GM21526 (cell line): ENCODE measurements at regions not wholly inside any gene's neighbourhood (a gene's known extent, or its start where the extent isn't known, plus 50 kb on each side); places are given as distances from the start of the nearest gene placed in this dataset.
"Not testable (repeated sequence)": the region's sequence is repeated elsewhere in the genome, so short reads cannot be mapped to it uniquely, and the experiment has no call there.

Experiments
- ATAC-seq: cut with Tn5 transposase; IDR thresholded peaks from one replicate; pipeline ENCODE4 v1.9.1; 2021; ENCODE audit warnings: moderate library complexity; ENCODE audit not compliant: unreplicated experiment, low FRiP score

GRCh38 chr3:72085036-72085435, 300.1 kb upstream of the PROK2 start:
- no peak for ATAC-seq

GRCh38 chr3:72082776-72083462, 298.0 kb upstream of the PROK2 start:
- no peak for ATAC-seq

- ATAC-seq, result peak; percentile 38
These were observed 297.3 kb upstream of the PROK2 start for GRCh38 chr3:72082186-72082715.

GRCh38 chr3:72081471-72082185, 296.7 kb upstream of the PROK2 start:
- ATAC-seq, result no peak

- no peak for ATAC-seq
These were observed 295.9 kb upstream of the PROK2 start for GRCh38 chr3:72080800-72081199.

GRCh38 chr3:72080095-72080494, 295.1 kb upstream of the PROK2 start:
- ATAC-seq, result no peak

GRCh38 chr3:72079369-72079872, 294.5 kb upstream of the PROK2 start:
- ATAC-seq, result no peak

GRCh38 chr3:72078676-72079368, 293.9 kb upstream of the PROK2 start:
- ATAC-seq, result no peak

GRCh38 chr3:72077473-72078259, 292.7 kb upstream of the PROK2 start:
- ATAC-seq, result peak; percentile 56

GRCh38 chr3:72075848-72076247, 290.9 kb upstream of the PROK2 start:
- not testable (repeated sequence) for ATAC-seq

GRCh38 chr3:72071624-72072023, 286.7 kb upstream of the PROK2 start:
- no peak for ATAC-seq

GRCh38 chr3:72070005-72070404, 285.1 kb upstream of the PROK2 start:
- no peak for ATAC-seq

- ATAC-seq, result no peak
These were observed 284.6 kb upstream of the PROK2 start for GRCh38 chr3:72069543-72069942.

GRCh38 chr3:72068621-72069020, 283.7 kb upstream of the PROK2 start:
- no peak for ATAC-seq

GRCh38 chr3:72067721-72068120, 282.8 kb upstream of the PROK2 start:
- no peak for ATAC-seq

GRCh38 chr3:72065872-72066641, 281.1 kb upstream of the PROK2 start:
- no peak for ATAC-seq

GRCh38 chr3:72065236-72065635, 280.3 kb upstream of the PROK2 start:
- no peak for ATAC-seq

GRCh38 chr3:72064727-72065126, 279.8 kb upstream of the PROK2 start:
- ATAC-seq, result not testable (repeated sequence)

GRCh38 chr3:72062017-72062416, 277.1 kb upstream of the PROK2 start:
- no peak for ATAC-seq
